GM18867 (cell line): ENCODE measurements at regions not wholly inside any gene's neighbourhood (a gene's known extent, or its start where the extent isn't known, plus 50 kb on each side); places are given as distances from the start of the nearest gene placed in this dataset.
"Not testable (repeated sequence)": the region's sequence is repeated elsewhere in the genome, so short reads cannot be mapped to it uniquely, and the experiment has no call there.

Source experiments
- ATAC-seq: cut with Tn5 transposase; IDR thresholded peaks from one replicate; pipeline ENCODE4 v1.9.1; 2021; ENCODE audit warnings: mild to moderate bottlenecking, moderate library complexity; ENCODE audit not compliant: unreplicated experiment

GRCh38 chr7:131071786-131072504 is 255.7 kb upstream of the MKLN1 start:
- no peak for ATAC-seq

- ATAC-seq: no peak
Measured at GRCh38 chr7:131072505-131073091, 255.1 kb upstream of the MKLN1 start.

- ATAC-seq: no peak
Measured at GRCh38 chr7:131074043-131074442, 253.6 kb upstream of the MKLN1 start.

GRCh38 chr7:131074585-131074984 is 253.1 kb upstream of the MKLN1 start:
- ATAC-seq: no peak

- no peak for ATAC-seq
Measured at GRCh38 chr7:131075406-131075805, 252.3 kb upstream of the MKLN1 start.

GRCh38 chr7:131076032-131076431 is 251.6 kb upstream of the MKLN1 start:
- ATAC-seq: no peak

GRCh38 chr7:131076711-131077181 is 250.9 kb upstream of the MKLN1 start:
- no peak for ATAC-seq

GRCh38 chr7:131077735-131078134 is 249.9 kb upstream of the MKLN1 start:
- ATAC-seq: no peak

GRCh38 chr7:131080754-131081153 is 246.9 kb upstream of the MKLN1 start:
- ATAC-seq: no peak

GRCh38 chr7:131081308-131081707 is 246.4 kb upstream of the MKLN1 start:
- ATAC-seq: no peak

- no peak for ATAC-seq
Measured at GRCh38 chr7:131083781-131084180, 243.9 kb upstream of the MKLN1 start.

- not testable (repeated sequence) for ATAC-seq
Measured at GRCh38 chr7:131084336-131084735, 243.3 kb upstream of the MKLN1 start.

GRCh38 chr7:131087756-131088658 is 239.7 kb upstream of the MKLN1 start:
- ATAC-seq: no peak

- ATAC-seq: no peak
Measured at GRCh38 chr7:131090188-131090587, 237.5 kb upstream of the MKLN1 start.

GRCh38 chr7:131090886-131091692 is 236.6 kb upstream of the MKLN1 start:
- no peak for ATAC-seq

- no peak for ATAC-seq
Measured at GRCh38 chr7:131094685-131095084, 233.0 kb upstream of the MKLN1 start.

GRCh38 chr7:131095346-131095745 is 232.3 kb upstream of the MKLN1 start:
- no peak for ATAC-seq

GRCh38 chr7:131096267-131096927 is 231.3 kb upstream of the MKLN1 start:
- no peak for ATAC-seq

GRCh38 chr7:131097662-131098376 is 229.9 kb upstream of the MKLN1 start:
- no peak for ATAC-seq

- no peak for ATAC-seq
Measured at GRCh38 chr7:131098527-131098926, 229.1 kb upstream of the MKLN1 start.
